Calu3 (cell line): ENCODE measurements at regions not wholly inside any gene's neighbourhood (a gene's known extent, or its start where the extent isn't known, plus 50 kb on each side); places are given as distances from the start of the nearest gene placed in this dataset.

Experiments
- BruUV-seq: library from RNA; stranded (reverse); fragments of 400-500 nt; replicated peaks from 2 replicates; lab custom pipeline; 2021; lab: Mats Ljungman, UMichigan
- CTCF ChIA-PET: fragments of 300-600 bp; sonication (Branson Sonifier 250); formaldehyde crosslinking; loops from one replicate; lab custom pipeline; 2022; ENCODE audit warnings: antibody characterized with exemption; lab: Charles Lee
- DNase-seq: peaks from one replicate; pipeline ENCODE4 v3.0.0; 2022
- H3K27ac Mint-ChIP-seq: one replicate; pipeline ENCODE4 v1.8.0; 2022; ENCODE audit warnings: mixed read lengths; ENCODE audit not compliant: unreplicated experiment
- H3K27me3 Mint-ChIP-seq: one replicate; pipeline ENCODE4 v1.8.0; 2022; ENCODE audit warnings: mixed read lengths; ENCODE audit not compliant: unreplicated experiment
- H3K36me3 Mint-ChIP-seq: one replicate; pipeline ENCODE4 v1.8.0; 2022; ENCODE audit warnings: mild to moderate bottlenecking, moderate library complexity, mixed read lengths; ENCODE audit not compliant: insufficient read depth, unreplicated experiment
- H3K4me1 Mint-ChIP-seq: one replicate; pipeline ENCODE4 v1.8.0; 2022; ENCODE audit warnings: mild to moderate bottlenecking, low read depth, mixed read lengths; ENCODE audit not compliant: unreplicated experiment
- H3K4me3 Mint-ChIP-seq: one replicate; pipeline ENCODE4 v1.8.0; 2022; ENCODE audit warnings: mild to moderate bottlenecking, low read depth, moderate library complexity, mixed read lengths; ENCODE audit not compliant: unreplicated experiment
- H3K9me3 Mint-ChIP-seq: one replicate; pipeline ENCODE4 v1.8.0; 2022; ENCODE audit warnings: low read depth, mixed read lengths; ENCODE audit not compliant: unreplicated experiment
- intact Hi-C: fragments of 100-400 bp; cut with micrococcal nuclease; formaldehyde crosslinking; loops from one replicate; pipeline ENCODE4 v1.10.0; 2022; ENCODE audit not compliant: unreplicated experiment
- TF ChIP-seq, protein P1 (sequence below): fragments of 200-600 bp; IDR thresholded peaks from one replicate; pipeline ENCODE4 v1.8.0; 2022; ENCODE audit warnings: antibody characterized with exemption; ENCODE audit not compliant: unreplicated experiment

- TF ChIP-seq, protein P1, sequence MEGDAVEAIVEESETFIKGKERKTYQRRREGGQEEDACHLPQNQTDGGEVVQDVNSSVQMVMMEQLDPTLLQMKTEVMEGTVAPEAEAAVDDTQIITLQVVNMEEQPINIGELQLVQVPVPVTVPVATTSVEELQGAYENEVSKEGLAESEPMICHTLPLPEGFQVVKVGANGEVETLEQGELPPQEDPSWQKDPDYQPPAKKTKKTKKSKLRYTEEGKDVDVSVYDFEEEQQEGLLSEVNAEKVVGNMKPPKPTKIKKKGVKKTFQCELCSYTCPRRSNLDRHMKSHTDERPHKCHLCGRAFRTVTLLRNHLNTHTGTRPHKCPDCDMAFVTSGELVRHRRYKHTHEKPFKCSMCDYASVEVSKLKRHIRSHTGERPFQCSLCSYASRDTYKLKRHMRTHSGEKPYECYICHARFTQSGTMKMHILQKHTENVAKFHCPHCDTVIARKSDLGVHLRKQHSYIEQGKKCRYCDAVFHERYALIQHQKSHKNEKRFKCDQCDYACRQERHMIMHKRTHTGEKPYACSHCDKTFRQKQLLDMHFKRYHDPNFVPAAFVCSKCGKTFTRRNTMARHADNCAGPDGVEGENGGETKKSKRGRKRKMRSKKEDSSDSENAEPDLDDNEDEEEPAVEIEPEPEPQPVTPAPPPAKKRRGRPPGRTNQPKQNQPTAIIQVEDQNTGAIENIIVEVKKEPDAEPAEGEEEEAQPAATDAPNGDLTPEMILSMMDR: peak; percentile 85
- CTCF ChIA-PET: interaction anchor here (0.8 kb wide), 1 partner anchor 8 kb away, joined by 3 read pairs; no protein-coding TSS in a partner anchor
- Mint-ChIP-seq H3K4me3 (no peak overlapping the region), H3K36me3 (no peaks in the 10 kb centered on the region), H3K4me1 (no peaks in the 10 kb centered on the region), H3K27ac (no peak overlapping the region), H3K9me3 (no peaks in the 10 kb centered on the region), H3K27me3 (peaks cover 72% of the 10 kb centered on the region)
- intact Hi-C loops: loop anchor here (10.0 kb wide), 2 partner anchors 631 to 1161 kb away; no protein-coding TSS in a partner anchor
- BruUV-seq: no TSS peak
- DNase-seq: peak; percentile 76
These were observed 102.8 kb upstream of the DAP start for GRCh38 chr5:10863763-10864383.

DNA sequence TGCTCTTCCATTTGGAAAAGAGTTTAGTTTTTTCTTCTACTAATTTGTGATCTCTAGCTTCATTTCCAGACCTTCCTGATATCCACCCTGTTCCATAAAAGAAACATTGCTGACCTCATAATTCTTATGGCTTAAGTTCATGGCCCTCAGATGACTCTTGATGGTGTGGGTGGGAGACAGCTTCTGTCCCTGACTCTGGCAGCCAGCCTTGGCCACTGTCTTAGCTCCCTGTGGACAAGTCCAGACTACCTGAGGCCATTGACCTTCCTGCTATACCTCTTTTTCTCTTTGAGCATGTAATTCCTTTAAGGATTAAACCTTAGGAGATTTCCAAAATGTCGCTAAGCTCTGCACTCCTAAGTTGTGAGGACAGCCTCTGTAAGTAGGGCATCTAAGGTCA is 101.1 kb upstream of the DAP start:
- Mint-ChIP-seq H3K4me3 (no peak overlapping the region), H3K27ac (no peak overlapping the region), H3K36me3 (no peaks in the 10 kb centered on the region), H3K9me3 (no peaks in the 10 kb centered on the region), H3K27me3 (peaks cover 76% of the 10 kb centered on the region), H3K4me1 (no peaks in the 10 kb centered on the region)
- no TSS peak for BruUV-seq
- CTCF ChIA-PET: no interaction called here
- DNase-seq: no peak
- intact Hi-C loops: loop anchor here (10.0 kb wide), 2 partner anchors 633 to 1163 kb away; no protein-coding TSS in a partner anchor
- TF ChIP-seq, protein P1: no peak

DNA sequence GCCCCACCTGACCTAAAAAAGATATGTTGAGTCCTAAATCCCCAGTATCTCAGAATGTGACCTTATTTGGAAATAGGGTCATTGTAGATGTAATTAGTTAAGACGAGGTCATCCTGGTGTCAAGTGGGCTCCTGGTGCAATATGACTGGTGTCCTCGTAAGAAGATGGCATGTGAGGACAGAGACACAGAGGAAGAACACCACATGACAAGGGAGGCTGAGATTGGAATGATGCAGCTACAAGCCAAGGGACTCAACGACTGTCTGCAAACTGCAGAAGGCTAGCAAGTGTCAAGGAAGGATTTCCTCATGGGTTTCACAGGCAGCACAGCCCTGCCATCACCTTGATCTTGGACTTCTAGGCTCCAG is 100.4 kb upstream of the DAP start:
- intact Hi-C loops: loop anchor here (10.0 kb wide), 2 partner anchors 633 to 1163 kb away; no protein-coding TSS in a partner anchor
- no peaks in the 10 kb centered on the region for H3K9me3 Mint-ChIP-seq
- DNase-seq: no peak
- no peaks in the 10 kb centered on the region for H3K4me1 Mint-ChIP-seq
- TF ChIP-seq, protein P1: no peak
- H3K27ac Mint-ChIP-seq: no peak overlapping the region
- BruUV-seq: no TSS peak
- H3K27me3 Mint-ChIP-seq: peaks cover 77% of the 10 kb centered on the region
- no peak overlapping the region for H3K4me3 Mint-ChIP-seq
- H3K36me3 Mint-ChIP-seq: no peaks in the 10 kb centered on the region
- CTCF ChIA-PET: no interaction called here

- no peak for DNase-seq
- Mint-ChIP-seq H3K27ac (no peak overlapping the region), H3K27me3 (peaks cover 77% of the 10 kb centered on the region), H3K36me3 (no peaks in the 10 kb centered on the region), H3K4me3 (no peak overlapping the region), H3K4me1 (no peaks in the 10 kb centered on the region), H3K9me3 (no peaks in the 10 kb centered on the region)
- BruUV-seq: no TSS peak
- TF ChIP-seq, protein P1: no peak
- CTCF ChIA-PET: no interaction called here
- intact Hi-C loops: loop anchor here (10.0 kb wide), 2 partner anchors 634 to 1164 kb away; no protein-coding TSS in a partner anchor
These were observed 99.8 kb upstream of the DAP start for GRCh38 chr5:10860645-10861422.
